ENCODE measurements at regions not wholly inside any gene's neighbourhood (a gene's known extent, or its start where the extent isn't known, plus 50 kb on each side); places are given as distances from the start of the nearest gene placed in this dataset.
"Not testable (repeated sequence)": the region's sequence is repeated elsewhere in the genome, so short reads cannot be mapped to it uniquely, and the experiment has no call there.

DNA sequence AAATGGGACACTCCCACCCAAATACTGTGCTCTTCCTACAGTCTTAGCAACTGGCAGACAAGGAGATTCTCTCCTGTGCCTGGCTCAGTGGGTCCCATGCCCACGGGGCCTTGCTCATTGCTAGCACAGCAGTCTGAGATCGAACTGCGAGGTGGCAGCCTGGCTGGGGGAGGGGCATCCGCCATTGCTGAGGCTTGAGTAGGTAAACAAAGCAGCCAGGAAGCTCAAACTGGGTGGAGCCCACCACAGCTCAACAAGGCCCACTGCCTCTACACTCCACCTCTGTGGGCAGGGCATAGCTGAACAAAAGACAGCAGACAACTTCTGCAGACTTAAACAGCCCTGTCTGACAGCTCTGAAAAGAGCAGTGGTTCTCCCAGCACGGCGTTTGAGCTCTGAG, 174.8 kb downstream of the COL12A1 start:
- DNase-seq = not testable (repeated sequence)

- DNase-seq = no peak
Observed at GRCh38 chr6:75029333-75029732, 176.5 kb downstream of the COL12A1 start.

GRCh38 chr6:75025371-75025770, 180.5 kb downstream of the COL12A1 start:
- DNase-seq = no peak

DNA sequence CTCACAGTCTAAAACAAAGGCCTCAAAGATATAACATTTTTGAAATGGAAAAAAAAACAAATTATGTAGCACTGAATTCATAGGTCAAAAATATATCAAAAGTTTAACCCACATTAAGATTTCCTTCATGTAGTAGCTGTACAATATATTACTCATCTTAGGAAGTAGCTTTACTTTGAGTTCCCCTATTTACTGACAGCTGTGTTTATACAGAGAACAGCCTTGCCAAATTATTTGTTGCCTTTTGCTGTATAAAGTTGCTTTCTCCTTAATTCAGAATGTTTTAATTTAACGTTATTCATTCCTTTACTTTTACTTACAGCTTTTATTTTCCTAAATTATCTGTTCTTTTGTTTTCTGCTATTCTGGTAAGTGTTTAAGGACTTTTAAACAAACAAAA, 181.0 kb downstream of the COL12A1 start:
- no peak for DNase-seq

- DNase-seq = no peak
Observed at GRCh38 chr6:75023634-75024033, 182.2 kb downstream of the COL12A1 start.

GRCh38 chr6:75020971-75021370, 184.9 kb downstream of the COL12A1 start:
- no peak for DNase-seq

DNA sequence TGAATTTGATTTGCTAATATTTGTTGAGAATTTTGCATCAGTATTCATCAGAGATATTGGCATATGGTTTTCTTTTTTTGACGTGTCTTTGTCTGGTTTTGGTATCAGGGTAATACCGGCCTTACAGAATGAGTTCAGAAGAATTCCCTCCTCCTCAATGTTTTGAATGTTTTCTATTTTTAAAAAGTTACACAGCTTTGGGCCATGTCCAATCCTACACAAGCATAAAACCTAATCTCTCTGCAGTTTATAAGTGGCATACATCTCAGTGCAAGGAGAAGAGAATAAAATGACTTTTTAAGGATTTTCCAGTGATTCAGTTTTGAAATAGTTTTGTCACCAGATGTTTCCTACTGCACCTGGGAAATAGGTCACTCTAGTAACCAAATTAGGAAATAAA, 185.5 kb downstream of the COL12A1 start:
- DNase-seq = no peak

- DNase-seq = no peak
Observed at GRCh38 chr6:75012018-75012417, 193.8 kb downstream of the COL12A1 start.

- DNase-seq = not testable (repeated sequence)
Observed at GRCh38 chr6:75003984-75004383, 201.9 kb downstream of the COL12A1 start.

- DNase-seq = no peak
Observed at GRCh38 chr6:74997646-74998045, 208.2 kb downstream of the COL12A1 start.

GRCh38 chr6:74993136-74993535, 212.7 kb downstream of the COL12A1 start:
- DNase-seq = no peak

GRCh38 chr6:74991573-74992332, 214.1 kb downstream of the COL12A1 start:
- no peak for DNase-seq

DNA sequence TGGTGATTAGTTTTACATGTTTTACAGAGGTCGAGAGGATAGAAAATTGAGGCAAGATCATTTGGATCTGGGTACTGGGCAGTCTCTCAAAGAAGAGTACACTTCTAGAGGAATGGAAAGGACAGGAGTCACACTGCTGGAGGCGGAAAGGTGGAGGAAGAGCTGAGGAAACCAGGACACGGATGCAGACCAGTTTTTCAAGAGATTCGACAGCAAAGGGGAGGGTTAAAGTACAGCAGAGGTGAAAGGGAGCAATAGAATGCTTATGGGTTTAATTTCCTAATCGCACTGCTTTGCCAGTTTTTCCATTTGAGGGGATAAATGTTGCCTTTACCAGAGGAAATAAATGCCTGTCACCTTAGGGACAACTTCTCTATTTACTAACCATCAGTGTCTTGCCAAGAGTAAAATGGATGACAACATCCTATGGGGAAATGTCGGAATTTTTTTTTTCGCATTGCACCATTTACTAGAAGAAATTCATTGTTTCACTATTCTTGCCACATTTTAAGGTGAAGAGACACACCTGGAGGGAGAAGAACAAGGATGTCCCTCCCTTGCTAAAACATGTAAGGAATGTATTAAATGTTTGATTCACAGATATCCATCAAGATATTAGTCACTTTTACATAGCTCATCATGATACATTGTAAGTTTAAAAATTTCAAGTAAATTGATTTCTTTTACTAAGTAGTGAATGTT, 226.6 kb downstream of the COL12A1 start:
- no peak for DNase-seq

DNA sequence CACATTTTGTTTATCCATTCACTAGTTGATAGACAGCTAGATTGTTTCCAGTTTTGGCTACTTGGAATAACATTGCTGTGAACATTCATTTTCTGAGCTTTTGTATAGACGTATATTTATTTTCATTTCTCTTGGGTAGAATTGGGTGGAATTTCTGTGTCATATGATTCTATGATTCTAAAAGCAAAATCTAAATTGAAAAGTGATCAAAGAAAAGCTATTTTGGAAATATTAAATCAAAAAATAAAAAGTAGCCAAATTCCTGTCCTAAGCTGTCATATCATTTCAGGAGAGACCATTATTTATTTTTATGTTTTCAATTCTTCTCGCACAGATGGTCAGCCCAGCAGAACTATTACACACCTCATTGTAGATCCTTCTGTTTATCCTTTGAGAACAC, 229.2 kb downstream of the COL12A1 start:
- no peak for DNase-seq

GRCh38 chr6:74976026-74976425, 229.8 kb downstream of the COL12A1 start:
- no peak for DNase-seq

GRCh38 chr6:74973591-74973990, 232.3 kb downstream of the COL12A1 start:
- DNase-seq = no peak

DNA sequence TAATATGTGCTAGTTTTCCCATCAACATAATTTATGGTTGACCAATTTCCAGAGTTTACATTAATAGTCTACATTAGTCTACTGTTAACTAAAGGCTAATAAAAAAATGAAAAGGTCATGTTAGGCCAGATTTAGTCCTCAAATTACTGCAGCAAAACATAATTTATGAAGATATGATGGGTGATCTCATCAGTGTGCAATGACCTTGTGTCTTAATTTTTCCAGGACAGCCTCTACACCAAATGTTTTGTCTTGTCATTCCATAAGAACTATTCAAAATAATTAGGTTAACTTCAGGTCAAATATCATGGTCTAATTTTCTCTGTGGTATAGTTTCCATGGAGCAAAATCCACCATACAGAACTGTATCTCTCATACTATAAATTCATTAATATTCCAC, 234.2 kb downstream of the COL12A1 start:
- DNase-seq = no peak

GRCh38 chr6:74969591-74970267, 236.1 kb downstream of the COL12A1 start:
- DNase-seq = no peak

DNA sequence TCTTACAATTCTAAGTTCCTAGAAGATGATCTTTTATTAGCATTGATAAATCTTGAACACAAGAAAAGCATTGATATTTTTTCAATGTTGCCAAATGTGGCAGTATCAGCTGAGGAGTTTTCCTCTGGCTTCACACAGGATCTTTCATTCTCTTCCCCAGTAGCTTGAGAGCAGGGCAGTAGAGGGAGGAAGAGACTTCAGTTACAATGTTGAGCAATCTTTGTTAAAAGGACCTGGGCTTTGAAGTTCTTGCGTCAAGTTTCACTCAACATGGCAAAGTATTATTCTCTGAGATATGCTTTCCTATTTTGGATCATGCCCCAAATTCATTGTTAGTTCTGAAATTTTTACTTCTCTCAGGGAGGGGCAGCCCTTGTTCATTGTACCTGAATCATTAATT, 238.0 kb downstream of the COL12A1 start:
- no peak for DNase-seq

DNA sequence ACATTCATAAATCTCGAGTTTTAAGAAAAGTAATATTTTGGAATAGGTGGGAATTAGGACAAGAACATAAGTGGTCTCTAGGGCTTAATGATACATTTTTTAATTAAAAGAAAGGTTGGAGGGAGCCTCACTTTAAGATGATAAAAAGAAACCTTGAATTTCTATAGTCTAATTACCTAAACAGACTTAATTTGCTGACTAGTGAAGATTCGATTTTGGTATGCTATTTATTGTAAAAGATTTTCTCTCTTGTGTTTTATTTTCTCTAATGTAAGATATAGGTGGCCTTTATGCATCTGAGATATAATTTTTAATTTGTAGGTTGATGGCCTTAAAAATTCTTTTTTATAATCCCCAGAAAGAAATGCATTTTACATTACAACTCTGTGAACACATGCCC, 239.1 kb downstream of the COL12A1 start:
- DNase-seq = no peak

- no peak for DNase-seq
Observed at GRCh38 chr6:74964871-74965441, 240.9 kb downstream of the COL12A1 start.

DNA sequence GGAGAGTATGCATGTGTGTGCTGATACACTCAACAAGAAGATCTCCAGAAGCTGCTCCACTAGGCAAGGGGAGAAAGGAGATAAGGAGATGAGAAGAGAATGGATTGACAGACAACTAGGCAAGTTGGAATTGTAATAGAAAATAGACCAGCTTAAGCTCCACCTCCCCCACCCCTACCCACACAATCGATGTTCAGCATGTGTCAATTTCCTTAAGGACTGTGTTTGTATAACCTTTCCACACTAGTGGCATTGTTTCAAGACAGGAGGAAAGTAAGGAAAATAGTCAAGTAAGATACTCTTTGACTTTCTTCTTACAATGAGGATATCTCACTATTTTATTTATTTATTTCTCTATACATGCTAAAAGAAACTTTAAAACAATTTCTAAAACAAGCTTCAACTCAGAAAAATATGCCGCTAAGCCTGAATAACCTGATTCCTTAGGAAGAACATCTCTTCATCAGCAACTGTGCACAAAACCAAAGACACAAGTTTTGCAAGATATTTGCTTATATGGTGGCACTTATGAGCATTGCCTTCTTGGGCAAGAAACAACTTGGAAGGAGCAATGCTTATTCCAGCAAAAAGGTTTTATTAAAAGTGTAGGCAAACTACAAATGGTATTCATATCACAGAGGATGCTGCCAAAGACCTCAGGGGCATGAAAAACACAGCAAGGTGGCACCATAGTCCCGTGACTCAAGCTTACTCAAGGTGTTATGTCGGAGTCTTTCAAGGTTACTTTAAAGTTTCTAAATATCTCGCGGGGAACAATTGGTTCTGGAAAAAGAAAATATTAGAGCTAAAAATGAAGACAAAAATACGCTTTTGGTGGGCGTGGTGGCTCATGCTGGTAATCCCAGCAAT, 249.1 kb downstream of the COL12A1 start:
- no peak for DNase-seq

- no peak for DNase-seq
Observed at GRCh38 chr6:74953708-74954107, 252.1 kb downstream of the COL12A1 start.
